NT2/D1 (cell line): ENCODE measurements at regions not wholly inside any gene's neighbourhood (a gene's known extent, or its start where the extent isn't known, plus 50 kb on each side); places are given as distances from the start of the nearest gene placed in this dataset.

Experiments
- DNase-seq: peaks from one replicate; pipeline ENCODE4 v3.0.0-alpha.2; 2011; ENCODE audit warnings: low read depth, low spot score
- H3K27me3 ChIP-seq: 2 replicates; pipeline ENCODE4 v1.6.0; 2011; ENCODE audit warnings: mild to moderate bottlenecking; ENCODE audit not compliant: insufficient read length, insufficient read depth
- H3K36me3 ChIP-seq: 2 replicates; pipeline ENCODE4 v1.6.1; 2011; ENCODE audit warnings: mild to moderate bottlenecking, low read length, mixed read lengths; ENCODE audit not compliant: insufficient read depth, insufficient read length
- H3K4me1 ChIP-seq: 2 replicates; pipeline ENCODE4 v1.5.1; 2011; ENCODE audit not compliant: insufficient read depth, insufficient read length
- H3K4me3 ChIP-seq: 2 replicates; pipeline ENCODE4 v1.5.1; 2011; ENCODE audit warnings: low read depth; ENCODE audit not compliant: insufficient read length
- H3K9ac ChIP-seq: 2 replicates; pipeline ENCODE4 v1.6.0; 2011; ENCODE audit warnings: low read depth; ENCODE audit not compliant: insufficient read length
- H3K9me3 ChIP-seq: 2 replicates; pipeline ENCODE4 v1.5.1; 2011; ENCODE audit warnings: mild to moderate bottlenecking, low read length; ENCODE audit not compliant: insufficient read depth
- SUZ12 ChIP-seq: IDR thresholded peaks from 2 replicates; pipeline ENCODE4 v1.6.1; 2011; ENCODE audit not compliant: insufficient read length, insufficient read depth; ENCODE audit errors: extremely low read depth
- YY1 ChIP-seq: IDR thresholded peaks from 2 replicates; pipeline ENCODE4 v1.6.1; 2011; ENCODE audit not compliant: insufficient read length, insufficient read depth
- ZNF274 ChIP-seq: IDR thresholded peaks from 2 replicates; pipeline ENCODE4 v1.6.1; 2011; ENCODE audit warnings: mild to moderate bottlenecking, low read depth, low read length

DNA sequence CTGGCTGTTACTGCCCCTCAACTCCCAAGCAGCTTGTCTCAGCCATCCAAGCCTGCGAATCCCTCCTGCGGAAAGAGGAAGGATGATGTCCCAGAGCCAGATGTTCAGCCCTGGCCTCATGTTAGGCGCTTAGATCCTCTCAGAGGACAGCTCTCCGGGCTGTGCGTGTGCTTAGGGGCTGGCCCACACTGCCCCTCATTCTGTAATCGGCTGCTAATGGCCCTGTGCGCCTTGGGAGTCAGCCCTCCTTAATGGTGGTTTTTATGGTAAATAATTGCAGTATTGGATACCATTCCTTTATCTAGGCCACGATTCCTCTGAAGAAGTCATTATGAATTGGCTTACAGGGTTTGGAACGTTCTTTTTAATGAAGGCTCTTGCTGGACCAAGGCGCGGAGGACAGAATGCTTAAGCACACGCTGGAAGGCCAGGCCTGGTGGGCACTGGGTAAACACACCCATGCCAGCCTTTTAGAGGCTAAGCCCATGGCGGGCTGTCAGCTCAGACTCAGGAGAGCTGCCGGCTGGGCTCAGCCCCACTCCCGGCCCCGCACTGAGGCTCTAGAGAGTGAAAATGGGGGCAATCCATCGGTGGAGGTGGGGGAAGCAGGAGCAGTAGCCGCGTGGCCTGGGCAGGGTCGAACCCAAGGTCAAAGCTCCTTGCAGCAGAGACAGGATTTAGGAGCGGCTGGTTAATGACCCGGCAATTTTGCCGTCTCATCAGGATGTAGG is 1157.5 kb downstream of the BRD1 start:
- Histone ChIP-seq H3K4me3 (no peak overlapping the region), H3K27me3 (no peaks in the 10 kb centered on the region), H3K4me1 (peaks cover 3% of the 10 kb centered on the region), H3K9me3 (peaks cover 17% of the 10 kb centered on the region), H3K36me3 (no peaks in the 10 kb centered on the region), H3K9ac (no peak overlapping the region)
- no peak for DNase-seq
- no peak for TF ChIP-seq ZNF274
- no peak for TF ChIP-seq YY1
- no peak for TF ChIP-seq SUZ12

DNA sequence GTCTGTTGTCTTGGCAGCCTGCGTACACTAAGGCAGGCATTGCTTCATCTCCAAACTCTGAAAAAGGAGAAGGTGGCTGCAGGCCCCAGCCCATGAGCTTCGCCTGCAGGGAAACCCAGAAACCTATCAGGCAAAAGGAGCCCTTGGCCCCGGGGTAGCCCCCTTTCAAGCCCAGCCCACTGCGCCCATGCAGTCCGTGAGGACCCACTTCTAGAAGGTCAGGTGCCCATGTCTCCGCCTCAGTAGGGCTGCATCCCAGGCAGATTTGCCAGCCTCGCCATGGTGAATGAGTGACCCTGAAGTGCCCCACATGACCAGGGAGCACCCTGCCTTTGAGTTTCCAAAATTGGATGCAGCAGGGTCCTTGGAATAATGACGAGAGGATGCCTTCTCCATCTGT is 1158.4 kb downstream of the BRD1 start:
- DNase-seq = no peak
- TF ChIP-seq SUZ12 (no peak), YY1 (no peak), ZNF274 (no peak)
- Histone ChIP-seq H3K27me3 (no peaks in the 10 kb centered on the region), H3K9me3 (peaks cover 19% of the 10 kb centered on the region), H3K4me3 (no peak overlapping the region), H3K9ac (no peak overlapping the region), H3K36me3 (no peaks in the 10 kb centered on the region), H3K4me1 (peaks cover 3% of the 10 kb centered on the region)

DNA sequence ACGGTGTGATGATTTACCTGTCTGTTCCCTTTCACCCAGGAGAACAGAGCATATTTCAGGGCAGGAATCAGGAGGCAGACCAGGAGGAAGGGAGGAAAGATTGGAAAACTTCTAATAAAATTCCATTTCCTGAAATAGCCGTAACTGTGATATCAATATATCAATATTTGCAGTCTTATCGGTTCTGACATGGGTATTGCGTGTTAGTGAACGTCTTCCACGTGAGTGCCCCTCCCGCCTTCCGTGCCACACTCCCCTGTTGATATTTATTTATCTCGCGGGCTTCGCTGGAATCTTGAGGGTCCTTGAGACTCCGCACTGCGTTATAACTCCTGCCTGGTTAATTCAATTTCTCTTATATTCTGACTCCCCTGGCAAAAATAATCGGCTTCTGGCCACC is 1160.4 kb downstream of the BRD1 start:
- TF ChIP-seq YY1 = no peak
- TF ChIP-seq ZNF274 = no peak
- TF ChIP-seq SUZ12 = no peak
- Histone ChIP-seq H3K27me3 (no peaks in the 10 kb centered on the region), H3K9ac (no peak overlapping the region), H3K4me3 (no peak overlapping the region), H3K9me3 (peaks cover 29% of the 10 kb centered on the region), H3K4me1 (peaks cover 3% of the 10 kb centered on the region), H3K36me3 (no peaks in the 10 kb centered on the region)
- no peak for DNase-seq

DNA sequence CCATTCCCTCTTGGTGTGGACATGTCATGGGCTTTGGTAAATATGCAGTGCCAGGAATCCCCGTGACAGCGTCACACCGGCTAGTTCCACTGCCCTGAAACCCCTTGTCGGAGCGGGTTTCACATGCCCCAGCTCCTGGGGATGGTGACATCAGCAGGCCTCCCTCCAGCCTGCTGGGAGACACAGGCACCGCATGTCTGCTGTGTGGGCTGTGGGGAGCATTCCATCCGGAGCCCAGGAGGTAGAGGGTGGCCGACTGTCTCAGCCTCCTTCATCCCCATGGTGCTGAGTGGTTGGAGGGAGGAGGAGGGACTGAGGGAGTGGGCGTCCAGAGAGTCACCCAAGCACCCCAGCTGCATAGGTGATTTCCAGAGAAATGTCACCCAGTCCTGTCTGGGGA is 1161.1 kb downstream of the BRD1 start:
- no peaks in the 10 kb centered on the region for H3K36me3 ChIP-seq
- DNase-seq = no peak
- peaks cover 3% of the 10 kb centered on the region for H3K4me1 ChIP-seq
- no peaks in the 10 kb centered on the region for H3K27me3 ChIP-seq
- no peak overlapping the region for H3K4me3 ChIP-seq
- H3K9me3 ChIP-seq = peaks cover 22% of the 10 kb centered on the region
- no peak overlapping the region for H3K9ac ChIP-seq
- TF ChIP-seq YY1 = no peak
- no peak for TF ChIP-seq ZNF274
- TF ChIP-seq SUZ12 = no peak

DNA sequence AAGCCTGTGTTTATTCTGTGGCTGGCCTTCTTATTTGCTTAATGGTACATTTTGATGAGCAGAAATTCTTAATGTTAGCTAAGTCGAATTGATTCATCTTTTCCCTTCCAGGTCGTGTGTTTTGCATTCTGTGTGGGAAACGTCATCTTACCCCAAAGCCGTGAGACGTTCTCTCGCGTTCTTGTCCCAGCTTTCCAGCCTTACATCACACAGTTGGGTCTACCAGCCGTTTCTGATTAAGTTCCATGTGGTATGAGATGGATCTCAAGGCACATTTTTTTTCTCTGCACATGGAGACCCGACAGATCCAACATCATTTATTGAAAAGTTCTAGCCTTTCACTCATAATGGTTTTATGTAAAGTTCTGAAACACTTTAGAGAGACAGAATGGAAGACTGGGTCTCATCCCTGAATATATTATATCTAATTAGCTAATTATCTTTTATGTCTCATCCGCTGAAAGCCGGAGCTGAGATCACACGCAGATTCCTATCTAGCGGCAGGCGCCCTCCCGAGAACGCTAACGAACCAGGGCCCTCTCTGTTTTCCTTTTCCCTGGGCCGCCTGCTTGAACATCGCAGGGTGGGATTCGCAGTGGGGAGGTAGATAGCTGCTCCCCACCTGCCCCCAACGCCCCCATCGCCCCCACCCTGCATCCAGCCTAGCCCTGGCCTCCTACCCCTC is 1162.2 kb downstream of the BRD1 start:
- Histone ChIP-seq H3K4me3 (no peak overlapping the region), H3K36me3 (no peaks in the 10 kb centered on the region), H3K4me1 (peaks cover 3% of the 10 kb centered on the region), H3K27me3 (no peaks in the 10 kb centered on the region), H3K9ac (no peak overlapping the region), H3K9me3 (peaks cover 20% of the 10 kb centered on the region)
- TF ChIP-seq SUZ12 (no peak), ZNF274 (no peak), YY1 (no peak)
- no peak for DNase-seq

DNA sequence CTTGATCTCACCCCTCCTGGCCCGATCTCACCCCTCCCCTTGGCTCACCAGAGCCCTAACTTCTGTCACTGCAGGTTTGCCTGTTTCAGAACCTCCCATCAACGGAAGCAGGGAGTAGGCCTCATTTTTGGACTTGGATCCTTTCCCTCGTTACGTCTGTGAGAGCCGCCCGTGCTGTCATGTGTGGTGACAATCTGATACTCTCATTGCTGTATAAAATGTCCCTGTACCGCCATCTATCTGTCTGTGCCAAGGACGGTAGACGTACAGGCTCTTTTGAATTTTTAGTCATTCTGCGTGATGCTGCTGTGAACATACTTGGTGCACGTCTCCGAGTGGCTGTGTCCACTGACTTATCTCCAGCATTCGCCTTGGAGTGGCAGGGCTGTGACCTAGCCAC is 1163.1 kb downstream of the BRD1 start:
- Histone ChIP-seq H3K9me3 (peaks cover 20% of the 10 kb centered on the region), H3K27me3 (no peaks in the 10 kb centered on the region), H3K36me3 (no peaks in the 10 kb centered on the region), H3K9ac (no peak overlapping the region), H3K4me3 (no peak overlapping the region), H3K4me1 (peaks cover 3% of the 10 kb centered on the region)
- TF ChIP-seq ZNF274 (no peak), YY1 (no peak), SUZ12 (no peak)
- no peak for DNase-seq

DNA sequence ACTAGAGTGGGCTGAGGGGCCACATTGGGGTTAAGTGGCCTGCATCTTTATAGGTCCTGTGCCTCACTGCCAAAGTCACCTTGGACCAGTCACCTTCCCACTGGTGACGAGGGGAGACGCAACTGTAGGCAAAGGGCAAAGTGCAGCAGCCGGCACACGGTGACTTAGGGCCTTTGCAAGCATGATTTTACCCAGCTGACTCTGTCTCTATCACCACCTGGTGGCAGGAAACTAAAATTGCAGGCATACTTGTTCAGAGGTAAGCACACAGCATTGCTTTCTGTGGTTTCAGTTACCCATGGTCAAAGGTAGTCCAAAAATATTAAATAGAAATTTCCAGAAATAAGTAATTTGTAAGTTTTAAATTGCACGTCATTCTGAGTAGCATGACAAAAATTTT is 1164.4 kb downstream of the BRD1 start:
- TF ChIP-seq SUZ12 = no peak
- TF ChIP-seq YY1 = no peak
- no peak for TF ChIP-seq ZNF274
- H3K4me1 ChIP-seq = peaks cover 4% of the 10 kb centered on the region
- no peak overlapping the region for H3K4me3 ChIP-seq
- no peaks in the 10 kb centered on the region for H3K36me3 ChIP-seq
- H3K27me3 ChIP-seq = no peaks in the 10 kb centered on the region
- H3K9me3 ChIP-seq = peaks cover 20% of the 10 kb centered on the region
- peak; percentile 28 for DNase-seq
- H3K9ac ChIP-seq = no peak overlapping the region
